HG02943 (cell line): ENCODE measurements at regions not wholly inside any gene's neighbourhood (a gene's known extent, or its start where the extent isn't known, plus 50 kb on each side); places are given as distances from the start of the nearest gene placed in this dataset.

Experiments
- ATAC-seq: cut with Tn5 transposase; IDR thresholded peaks from one replicate; pipeline ENCODE4 v1.9.1; 2021; ENCODE audit warnings: mild to moderate bottlenecking, low read depth, moderate library complexity; ENCODE audit not compliant: unreplicated experiment

- ATAC-seq: no peak
These were observed 53.9 kb upstream of the GALNTL6 start for GRCh38 chr4:171759274-171759673.

GRCh38 chr4:171751538-171751937 lies 61.7 kb upstream of the GALNTL6 start:
- no peak for ATAC-seq

- no peak for ATAC-seq
These were observed 66.8 kb upstream of the GALNTL6 start for GRCh38 chr4:171746418-171746817.

- ATAC-seq: no peak
These were observed 70.8 kb upstream of the GALNTL6 start for GRCh38 chr4:171742436-171742835.

GRCh38 chr4:171727185-171727584 lies 86.0 kb upstream of the GALNTL6 start:
- no peak for ATAC-seq

GRCh38 chr4:171721937-171722336 lies 91.3 kb upstream of the GALNTL6 start:
- ATAC-seq: no peak

- ATAC-seq: no peak
These were observed 93.5 kb upstream of the GALNTL6 start for GRCh38 chr4:171719691-171720090.

GRCh38 chr4:171718665-171719064 lies 94.5 kb upstream of the GALNTL6 start:
- no peak for ATAC-seq

- no peak for ATAC-seq
These were observed 95.1 kb upstream of the GALNTL6 start for GRCh38 chr4:171718069-171718468.

GRCh38 chr4:171717231-171717741 lies 95.9 kb upstream of the GALNTL6 start:
- ATAC-seq: no peak

- no peak for ATAC-seq
These were observed 97.2 kb upstream of the GALNTL6 start for GRCh38 chr4:171715973-171716372.

GRCh38 chr4:171714791-171715454 lies 98.3 kb upstream of the GALNTL6 start:
- ATAC-seq: no peak

GRCh38 chr4:171710743-171711142 lies 102.5 kb upstream of the GALNTL6 start:
- ATAC-seq: no peak

- ATAC-seq: peak; percentile 100
These were observed 136.5 kb upstream of the GALNTL6 start for GRCh38 chr4:171676555-171677215.

GRCh38 chr4:171674781-171675180 lies 138.4 kb upstream of the GALNTL6 start:
- ATAC-seq: no peak

GRCh38 chr4:171668403-171668802 lies 144.8 kb upstream of the GALNTL6 start:
- no peak for ATAC-seq

- no peak for ATAC-seq
These were observed 145.3 kb upstream of the GALNTL6 start for GRCh38 chr4:171667906-171668305.

GRCh38 chr4:171651071-171651470 lies 162.1 kb upstream of the GALNTL6 start:
- no peak for ATAC-seq

- peak; percentile 86 for ATAC-seq
These were observed 162.7 kb upstream of the GALNTL6 start for GRCh38 chr4:171650543-171650942.

- ATAC-seq: no peak
These were observed 164.3 kb upstream of the GALNTL6 start for GRCh38 chr4:171648926-171649325.

GRCh38 chr4:171646984-171647383 lies 166.2 kb upstream of the GALNTL6 start:
- no peak for ATAC-seq

- ATAC-seq: peak; percentile 89
These were observed 168.7 kb upstream of the GALNTL6 start for GRCh38 chr4:171644430-171645057.
